ENCODE measurements at regions not wholly inside any gene's neighbourhood (a gene's known extent, or its start where the extent isn't known, plus 50 kb on each side); places are given as distances from the start of the nearest gene placed in this dataset.

- no peak for DNase-seq
- no peak overlapping the region for H3K27ac Mint-ChIP-seq
Observed at GRCh38 chr10:10092581-10092980, 925.1 kb upstream of the CELF2 start.

DNA sequence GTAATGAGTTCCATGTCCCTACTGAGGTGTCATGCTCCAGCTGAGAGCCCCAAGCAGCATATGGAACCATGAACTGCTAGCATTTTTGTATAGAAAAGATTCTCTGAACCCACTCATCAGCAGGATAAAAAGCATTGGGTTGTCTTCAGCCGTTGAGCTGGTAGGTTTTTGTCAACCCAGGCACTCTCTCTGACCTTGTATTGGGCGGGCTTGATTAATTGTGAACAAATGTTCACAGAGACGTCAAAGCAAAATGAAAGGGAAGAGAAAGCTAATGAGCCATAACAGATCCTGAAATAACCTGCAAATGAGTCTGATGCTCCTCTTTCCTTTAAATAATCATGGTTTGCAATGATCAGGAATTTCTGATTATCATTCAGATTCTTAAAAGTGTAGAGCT lies 924.7 kb upstream of the CELF2 start:
- no peak overlapping the region for H3K27ac Mint-ChIP-seq
- DNase-seq, result no peak
- H3K27me3 Mint-ChIP-seq, result no peaks in the 10 kb centered on the region
- no peaks in the 10 kb centered on the region for H3K4me1 Mint-ChIP-seq
- no peaks in the 10 kb centered on the region for H3K9me3 ChIP-seq (ENCODE audit: control insufficient read depth, low read length, poor library complexity, severe bottlenecking)
- H3K4me3 Mint-ChIP-seq, result no peak overlapping the region
- no peak for ATAC-seq
- H3K36me3 Mint-ChIP-seq (ENCODE audit: low read depth), result no peaks in the 10 kb centered on the region

More at GRCh38 chr10:10092581-10092980, 925.1 kb upstream of the CELF2 start:
- no peak overlapping the region for H3K4me3 Mint-ChIP-seq
- no peaks in the 10 kb centered on the region for H3K4me1 Mint-ChIP-seq
- no peaks in the 10 kb centered on the region for H3K9me3 ChIP-seq (ENCODE audit: control insufficient read depth, low read length, poor library complexity, severe bottlenecking)
- ATAC-seq, result no peak
- no peaks in the 10 kb centered on the region for H3K36me3 Mint-ChIP-seq (ENCODE audit: low read depth)
- no peaks in the 10 kb centered on the region for H3K27me3 Mint-ChIP-seq

- H3K9me3 ChIP-seq (ENCODE audit: control insufficient read depth, low read length, poor library complexity, severe bottlenecking), result no peaks in the 10 kb centered on the region
- H3K27ac Mint-ChIP-seq, result no peak overlapping the region
- no peaks in the 10 kb centered on the region for H3K4me1 Mint-ChIP-seq
- DNase-seq (no peak), ATAC-seq (no peak)
- no peak overlapping the region for H3K4me3 Mint-ChIP-seq
- H3K27me3 Mint-ChIP-seq, result no peaks in the 10 kb centered on the region
- H3K36me3 Mint-ChIP-seq (ENCODE audit: low read depth), result no peaks in the 10 kb centered on the region
Observed at GRCh38 chr10:10094691-10095090, 923.0 kb upstream of the CELF2 start.

DNA sequence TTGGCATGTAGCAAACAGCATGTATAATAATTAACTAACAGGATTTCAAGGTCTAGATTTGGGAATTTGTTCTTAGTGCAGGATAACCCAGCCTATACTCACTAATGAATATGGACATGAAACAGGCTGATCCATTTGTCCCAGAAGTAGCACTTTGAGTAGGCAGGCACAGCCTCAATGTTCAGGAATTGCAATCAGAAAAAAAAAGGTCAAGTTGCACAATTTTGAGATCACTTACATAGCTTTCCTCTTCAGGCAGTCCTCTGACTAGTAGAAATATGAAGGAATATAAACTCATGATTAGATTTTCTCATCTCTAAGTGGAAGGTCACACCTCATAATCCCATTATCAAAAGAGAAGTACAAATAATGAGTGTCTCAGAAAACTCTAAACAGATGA lies 921.4 kb upstream of the CELF2 start:
- no peaks in the 10 kb centered on the region for H3K4me1 Mint-ChIP-seq
- no peak overlapping the region for H3K4me3 Mint-ChIP-seq
- no peaks in the 10 kb centered on the region for H3K36me3 Mint-ChIP-seq (ENCODE audit: low read depth)

DNA sequence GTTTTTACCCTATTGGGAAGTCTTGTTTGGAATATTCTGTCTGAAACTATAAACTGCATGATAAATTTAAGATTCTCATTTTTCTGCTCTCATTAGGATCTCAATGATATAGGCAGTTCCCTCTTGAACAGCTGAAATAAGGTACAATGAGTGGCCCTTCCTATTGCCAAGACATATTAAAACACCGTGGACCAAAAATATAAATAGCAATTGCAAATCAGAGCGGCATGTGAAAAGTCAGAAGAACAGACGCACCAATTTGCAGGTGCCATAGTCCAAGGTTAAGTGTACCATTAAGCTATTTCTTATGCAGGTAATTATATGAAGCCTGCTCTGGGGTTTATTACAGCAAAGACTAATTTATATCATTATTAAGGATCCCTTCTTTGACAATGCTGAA lies 920.8 kb upstream of the CELF2 start:
- no peak overlapping the region for H3K27ac Mint-ChIP-seq
- DNase-seq (no peak), ATAC-seq (no peak)
- H3K4me1 Mint-ChIP-seq, result no peaks in the 10 kb centered on the region
- no peaks in the 10 kb centered on the region for H3K27me3 Mint-ChIP-seq
- H3K4me3 Mint-ChIP-seq, result no peak overlapping the region
- no peaks in the 10 kb centered on the region for H3K9me3 ChIP-seq (ENCODE audit: control insufficient read depth, low read length, poor library complexity, severe bottlenecking)
- no peaks in the 10 kb centered on the region for H3K36me3 Mint-ChIP-seq (ENCODE audit: low read depth)

More for the DNA sequence above, 921.4 kb upstream of the CELF2 start:
- Mint-ChIP-seq H3K27ac (no peak overlapping the region), H3K27me3 (no peaks in the 10 kb centered on the region)
- DNase-seq (no peak), ATAC-seq (no peak)
- H3K9me3 ChIP-seq (ENCODE audit: control insufficient read depth, low read length, poor library complexity, severe bottlenecking), result no peaks in the 10 kb centered on the region

- no peaks in the 10 kb centered on the region for H3K4me1 Mint-ChIP-seq
- no peaks in the 10 kb centered on the region for H3K9me3 ChIP-seq (ENCODE audit: control insufficient read depth, low read length, poor library complexity, severe bottlenecking)
- no peak for ATAC-seq
- H3K27ac Mint-ChIP-seq, result no peak overlapping the region
- H3K27me3 Mint-ChIP-seq, result peaks cover 5% of the 10 kb centered on the region
- no peak overlapping the region for H3K4me3 Mint-ChIP-seq
- no peaks in the 10 kb centered on the region for H3K36me3 Mint-ChIP-seq (ENCODE audit: low read depth)
- no peak for DNase-seq
Observed at GRCh38 chr10:10101106-10101505, 916.6 kb upstream of the CELF2 start.

DNA sequence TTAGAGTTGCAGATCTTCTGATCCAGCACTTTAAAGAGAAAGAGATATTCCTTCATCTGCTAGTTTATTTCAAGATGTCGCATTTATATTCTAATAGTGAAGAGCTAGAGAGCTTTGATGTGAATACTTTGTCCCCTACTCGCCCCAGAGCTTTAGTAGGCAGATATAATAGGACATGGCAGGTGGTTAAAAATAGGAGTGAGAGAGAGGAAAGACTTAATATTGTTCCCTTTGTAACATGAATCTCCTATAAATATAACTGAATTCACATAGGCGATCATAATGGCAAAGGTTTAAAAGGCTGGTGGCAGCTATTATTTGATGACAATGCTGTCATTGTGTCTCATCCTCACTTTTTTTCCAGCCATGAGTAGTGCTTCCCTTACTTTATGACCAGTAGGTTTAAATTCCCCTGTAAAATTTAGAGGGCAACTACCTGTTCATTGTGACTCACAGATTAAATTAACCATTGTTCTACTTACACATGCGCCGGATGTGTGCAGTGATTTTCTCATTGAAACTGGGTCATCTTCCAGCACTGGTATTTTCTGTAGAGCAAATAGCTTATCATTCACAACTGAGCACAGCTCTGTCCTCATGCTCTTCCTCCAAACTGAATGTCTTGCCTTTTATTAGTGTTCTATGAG lies 906.7 kb upstream of the CELF2 start:
- H3K4me1 Mint-ChIP-seq, result no peaks in the 10 kb centered on the region
- H3K9me3 ChIP-seq (ENCODE audit: control insufficient read depth, low read length, poor library complexity, severe bottlenecking), result no peaks in the 10 kb centered on the region
- no peak overlapping the region for H3K27ac Mint-ChIP-seq
- H3K36me3 Mint-ChIP-seq (ENCODE audit: low read depth), result no peaks in the 10 kb centered on the region
- H3K4me3 Mint-ChIP-seq, result no peak overlapping the region
- no peak for DNase-seq
- no peaks in the 10 kb centered on the region for H3K27me3 Mint-ChIP-seq
- no peak for ATAC-seq

DNA sequence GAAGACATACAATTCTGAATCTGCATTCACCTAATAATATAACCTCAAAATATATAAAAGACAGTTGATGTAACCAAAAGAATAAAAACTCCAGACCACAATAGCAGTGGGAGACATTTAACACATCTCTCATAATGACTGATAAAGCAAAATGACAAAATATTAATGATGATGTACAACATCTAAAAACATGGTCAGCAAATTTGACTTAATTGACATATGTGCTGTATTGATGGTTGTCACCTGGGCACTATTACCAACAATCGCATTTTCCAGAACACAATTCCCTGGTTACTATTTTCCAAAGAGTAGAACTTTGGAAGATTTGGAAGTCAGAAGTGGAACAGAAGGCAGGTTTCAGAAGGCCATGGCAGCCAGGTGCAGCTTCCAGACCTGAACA lies 899.5 kb upstream of the CELF2 start:
- Mint-ChIP-seq H3K27me3 (no peaks in the 10 kb centered on the region), H3K4me3 (no peak overlapping the region), H3K4me1 (no peaks in the 10 kb centered on the region), H3K27ac (no peak overlapping the region), H3K36me3 (ENCODE audit: low read depth) (no peaks in the 10 kb centered on the region)
- no peak for ATAC-seq
- no peaks in the 10 kb centered on the region for H3K9me3 ChIP-seq (ENCODE audit: control insufficient read depth, low read length, poor library complexity, severe bottlenecking)
- DNase-seq, result no peak

- DNase-seq (no peak), ATAC-seq (no peak)
- no peaks in the 10 kb centered on the region for H3K36me3 Mint-ChIP-seq (ENCODE audit: low read depth)
- H3K27ac Mint-ChIP-seq, result no peak overlapping the region
- no peaks in the 10 kb centered on the region for H3K4me1 Mint-ChIP-seq
- H3K4me3 Mint-ChIP-seq, result no peak overlapping the region
- no peaks in the 10 kb centered on the region for H3K9me3 ChIP-seq (ENCODE audit: control insufficient read depth, low read length, poor library complexity, severe bottlenecking)
- no peaks in the 10 kb centered on the region for H3K27me3 Mint-ChIP-seq
Observed at GRCh38 chr10:10120671-10121070, 897.0 kb upstream of the CELF2 start.

- H3K4me1 Mint-ChIP-seq, result no peaks in the 10 kb centered on the region
- H3K27ac Mint-ChIP-seq, result no peak overlapping the region
- ATAC-seq (no peak), DNase-seq (no peak)
- H3K4me3 Mint-ChIP-seq, result no peak overlapping the region
- H3K36me3 Mint-ChIP-seq (ENCODE audit: low read depth), result no peaks in the 10 kb centered on the region
- H3K9me3 ChIP-seq (ENCODE audit: control insufficient read depth, low read length, poor library complexity, severe bottlenecking), result no peaks in the 10 kb centered on the region
- peaks cover 5% of the 10 kb centered on the region for H3K27me3 Mint-ChIP-seq
Observed at GRCh38 chr10:10125676-10126075, 892.0 kb upstream of the CELF2 start.

GRCh38 chr10:10126218-10126617 lies 891.5 kb upstream of the CELF2 start:
- ATAC-seq, result no peak
- DNase-seq, result no peak
- no peak overlapping the region for H3K4me3 Mint-ChIP-seq
- H3K9me3 ChIP-seq (ENCODE audit: control insufficient read depth, low read length, poor library complexity, severe bottlenecking), result no peaks in the 10 kb centered on the region
- no peaks in the 10 kb centered on the region for H3K4me1 Mint-ChIP-seq
- H3K27me3 Mint-ChIP-seq, result peaks cover 5% of the 10 kb centered on the region
- no peak overlapping the region for H3K27ac Mint-ChIP-seq
- H3K36me3 Mint-ChIP-seq (ENCODE audit: low read depth), result no peaks in the 10 kb centered on the region

- no peaks in the 10 kb centered on the region for H3K9me3 ChIP-seq (ENCODE audit: control insufficient read depth, low read length, poor library complexity, severe bottlenecking)
- H3K27ac Mint-ChIP-seq, result no peak overlapping the region
- H3K4me3 Mint-ChIP-seq, result no peak overlapping the region
- ATAC-seq (no peak), DNase-seq (no peak)
- no peaks in the 10 kb centered on the region for H3K4me1 Mint-ChIP-seq
- H3K36me3 Mint-ChIP-seq (ENCODE audit: low read depth), result no peaks in the 10 kb centered on the region
- peaks cover 5% of the 10 kb centered on the region for H3K27me3 Mint-ChIP-seq
Observed at GRCh38 chr10:10128387-10128786, 889.3 kb upstream of the CELF2 start.

DNA sequence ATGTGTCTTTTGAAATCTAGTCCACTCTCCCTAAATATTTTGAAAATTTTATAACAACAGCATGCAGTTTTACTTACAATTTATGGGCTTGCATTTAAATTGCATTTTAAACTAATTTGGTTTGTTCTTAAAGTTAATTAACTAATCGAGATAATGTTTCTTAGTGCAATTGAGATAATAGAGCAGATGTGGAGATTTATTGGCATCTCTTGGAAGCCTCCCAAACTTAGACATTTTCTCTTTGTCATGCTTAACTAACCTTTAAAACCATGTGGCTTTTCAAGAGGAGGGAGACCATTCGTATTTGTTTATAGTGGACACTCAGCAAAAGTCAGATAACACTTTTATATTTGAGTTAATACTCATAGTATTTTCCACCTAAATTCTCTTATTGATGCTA lies 887.0 kb upstream of the CELF2 start:
- Mint-ChIP-seq H3K36me3 (ENCODE audit: low read depth) (no peaks in the 10 kb centered on the region), H3K4me3 (no peak overlapping the region), H3K27me3 (peaks cover 5% of the 10 kb centered on the region), H3K4me1 (no peaks in the 10 kb centered on the region), H3K27ac (no peak overlapping the region)
- H3K9me3 ChIP-seq (ENCODE audit: control insufficient read depth, low read length, poor library complexity, severe bottlenecking), result no peaks in the 10 kb centered on the region
- DNase-seq (no peak), ATAC-seq (no peak)

- no peaks in the 10 kb centered on the region for H3K36me3 Mint-ChIP-seq (ENCODE audit: low read depth)
- H3K4me1 Mint-ChIP-seq, result peaks cover 2% of the 10 kb centered on the region
- H3K27ac Mint-ChIP-seq, result no peak overlapping the region
- ATAC-seq, result no peak
- H3K27me3 Mint-ChIP-seq, result peaks cover 5% of the 10 kb centered on the region
- H3K9me3 ChIP-seq (ENCODE audit: control insufficient read depth, low read length, poor library complexity, severe bottlenecking), result no peaks in the 10 kb centered on the region
- no peak for DNase-seq
- H3K4me3 Mint-ChIP-seq, result no peak overlapping the region
Observed at GRCh38 chr10:10132009-10132408, 885.7 kb upstream of the CELF2 start.
